8988T (cell line): ENCODE measurements at regions not wholly inside any gene's neighbourhood (a gene's known extent, or its start where the extent isn't known, plus 50 kb on each side); places are given as distances from the start of the nearest gene placed in this dataset.

ENCODE experiments used
- DNase-seq: peaks from one replicate; pipeline ENCODE4 v3.0.0; 2011

DNA sequence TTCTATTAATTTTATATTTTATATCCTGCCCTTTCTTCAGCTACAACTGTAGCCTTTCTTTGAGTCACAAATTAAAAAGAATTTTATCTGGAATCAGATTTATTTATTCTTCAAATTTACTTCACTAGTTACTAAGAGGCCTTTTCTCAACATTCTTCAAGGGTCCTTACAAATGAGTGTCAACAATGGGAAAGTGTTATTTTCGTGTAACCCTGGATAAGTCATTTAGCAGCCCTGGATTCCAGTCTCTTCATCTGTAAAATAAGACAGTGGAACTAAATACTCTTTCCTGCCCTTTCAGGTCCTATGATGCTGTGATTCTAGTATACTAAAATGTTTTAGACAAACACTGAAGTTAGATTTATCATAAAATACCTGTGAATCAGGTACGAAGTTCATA, 397.0 kb downstream of the KLF12 start:
- no peak for DNase-seq

DNA sequence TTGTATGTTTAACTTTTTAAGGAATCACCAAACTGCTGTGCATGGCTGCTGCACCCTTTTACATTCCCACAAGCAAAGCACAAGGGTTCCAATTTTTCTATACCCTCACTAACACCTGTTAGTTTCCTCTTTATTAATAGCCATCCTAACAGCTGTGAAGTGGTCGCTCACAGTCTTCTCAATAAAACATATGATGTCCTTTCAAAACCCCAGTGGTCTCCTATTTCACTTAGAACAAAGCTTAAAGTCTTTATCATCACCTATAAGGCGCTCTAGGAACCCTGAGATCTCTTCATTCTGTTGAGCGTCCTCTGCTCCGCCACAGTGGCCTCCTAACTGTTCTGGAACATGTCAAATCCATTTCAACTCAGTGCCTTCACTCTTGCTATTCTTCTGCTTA, 400.5 kb downstream of the KLF12 start:
- no peak for DNase-seq

DNA sequence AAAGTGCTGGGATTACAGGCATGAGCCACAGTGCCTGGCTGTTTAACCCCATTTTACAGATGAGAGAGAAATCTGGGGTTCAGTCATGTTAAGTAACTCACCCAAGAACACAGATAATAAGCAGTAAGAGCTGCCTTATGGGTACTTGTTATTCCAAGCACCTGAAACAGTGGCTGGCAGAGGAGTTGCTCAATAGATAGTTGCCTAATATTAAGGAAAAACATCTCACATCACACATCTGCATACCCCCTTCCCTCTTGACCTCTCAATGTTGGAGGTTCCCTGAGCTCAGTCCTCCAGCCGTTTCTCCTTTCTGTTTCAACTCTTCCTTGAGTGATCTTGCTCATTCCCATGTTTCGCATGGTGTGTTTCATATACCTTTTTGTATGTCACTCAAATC, 401.9 kb downstream of the KLF12 start:
- no peak for DNase-seq

- no peak for DNase-seq
Measured at GRCh38 chr13:73731564-73731963, 402.6 kb downstream of the KLF12 start.

- no peak for DNase-seq
Measured at GRCh38 chr13:73730014-73730413, 404.2 kb downstream of the KLF12 start.

- DNase-seq: no peak
Measured at GRCh38 chr13:73729046-73729445, 405.2 kb downstream of the KLF12 start.

GRCh38 chr13:73722120-73722519, 412.1 kb downstream of the KLF12 start:
- DNase-seq: no peak

GRCh38 chr13:73721571-73721970, 412.6 kb downstream of the KLF12 start:
- no peak for DNase-seq

- DNase-seq: no peak
Measured at GRCh38 chr13:73720216-73720840, 413.9 kb downstream of the KLF12 start.

DNA sequence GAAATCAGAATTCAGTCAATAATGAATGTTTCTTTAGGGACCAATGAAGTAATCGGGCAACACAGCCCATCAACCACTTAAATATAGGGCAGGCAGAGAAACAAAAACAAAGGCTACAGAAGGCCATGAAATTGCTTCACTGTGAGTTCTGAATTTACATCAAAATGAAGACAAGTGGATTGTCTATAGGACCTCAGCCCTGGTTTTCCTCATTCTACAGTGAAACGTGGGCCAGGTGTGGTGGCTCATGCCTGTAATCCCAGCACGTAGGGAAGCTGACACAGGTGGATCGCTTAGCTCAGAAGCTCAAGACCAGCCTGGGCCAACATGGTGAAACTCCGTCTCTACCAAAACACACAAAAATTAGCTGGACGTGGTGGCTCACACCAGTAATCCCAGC, 416.0 kb downstream of the KLF12 start:
- no peak for DNase-seq

DNA sequence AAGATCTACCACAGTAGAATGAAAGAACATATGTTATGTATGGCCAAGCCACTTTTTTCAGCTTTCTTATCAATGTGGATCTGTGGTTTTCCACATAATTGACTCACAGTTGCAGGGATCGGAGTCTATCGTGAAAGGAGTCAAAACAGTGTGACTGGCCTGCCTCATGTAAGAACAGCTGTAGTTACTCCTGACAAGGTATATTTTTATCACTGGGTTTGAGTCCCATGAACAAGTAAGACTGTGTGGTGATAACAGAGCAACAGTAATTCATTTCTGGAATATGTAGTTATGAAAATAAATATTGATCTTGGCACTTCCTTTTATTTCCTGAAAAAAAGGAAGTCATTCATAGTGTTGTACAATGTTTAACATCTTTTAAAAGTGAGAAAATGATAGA, 416.6 kb downstream of the KLF12 start:
- DNase-seq: no peak

GRCh38 chr13:73715911-73716510, 418.2 kb downstream of the KLF12 start:
- no peak for DNase-seq

- no peak for DNase-seq
Measured at GRCh38 chr13:73715114-73715910, 418.9 kb downstream of the KLF12 start.

DNA sequence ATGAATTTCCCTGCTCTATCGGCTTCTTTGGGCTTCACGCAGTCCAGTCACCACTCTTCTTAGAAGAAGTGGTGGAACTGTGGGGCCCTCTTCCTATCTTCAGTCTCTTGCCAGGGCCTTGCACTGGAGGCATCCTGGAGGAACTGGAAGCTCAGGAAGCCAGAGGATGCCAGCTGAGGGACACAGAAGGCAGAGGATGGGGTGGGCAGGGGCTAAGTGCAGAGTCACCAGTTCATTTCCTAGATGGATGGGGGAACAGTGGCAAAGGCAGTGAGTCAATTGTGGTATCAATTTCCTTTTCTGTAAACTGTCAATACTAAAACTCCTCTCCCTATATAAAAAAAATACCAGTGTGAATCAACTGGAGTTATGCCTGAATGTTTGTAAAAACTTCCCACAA, 419.7 kb downstream of the KLF12 start:
- no peak for DNase-seq

DNA sequence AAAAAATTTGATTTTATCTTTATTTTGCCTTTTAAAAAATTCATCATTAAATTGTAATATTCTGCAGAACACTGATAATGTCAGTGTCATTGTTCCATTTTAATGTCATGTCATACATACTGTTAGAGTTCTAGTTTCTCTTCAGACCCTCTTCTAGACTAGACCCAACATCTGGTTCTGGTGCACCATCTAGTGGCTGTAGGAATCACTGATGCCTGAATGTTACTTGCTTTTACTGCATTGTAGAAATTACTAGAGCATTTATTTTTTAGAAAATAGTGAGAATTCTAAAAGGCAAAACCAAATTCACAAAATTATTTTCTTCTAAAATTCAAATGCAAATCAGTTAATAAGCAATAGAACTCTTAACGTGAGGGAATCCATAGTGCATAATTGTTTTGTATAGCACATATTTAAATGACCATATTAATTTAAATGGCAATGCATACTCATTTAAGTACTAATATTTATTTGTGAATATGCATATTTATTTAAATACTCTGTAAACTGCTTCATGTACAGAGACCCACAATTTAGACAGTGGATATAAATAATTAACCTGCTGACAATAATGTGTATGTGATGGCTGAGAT, 425.7 kb downstream of the KLF12 start:
- DNase-seq: no peak

DNA sequence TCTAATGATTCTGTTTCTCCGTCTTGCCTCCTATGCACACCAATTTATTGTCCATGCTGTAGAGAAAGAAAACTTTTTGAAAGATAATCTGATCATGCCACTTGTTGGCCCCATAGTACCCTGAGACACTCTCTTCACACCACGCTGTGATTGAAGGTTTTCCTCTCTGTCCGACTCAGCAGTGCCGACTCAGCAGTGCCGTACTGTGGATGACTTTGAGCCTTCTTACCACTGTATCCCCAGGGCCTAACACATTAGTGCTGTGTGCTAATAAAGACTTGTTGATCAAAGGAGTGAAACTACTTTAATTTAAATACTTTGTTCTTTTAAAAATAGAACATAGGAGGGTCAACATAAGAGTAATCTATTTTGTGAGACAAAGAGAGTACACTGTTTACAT, 429.6 kb downstream of the KLF12 start:
- DNase-seq: no peak

DNA sequence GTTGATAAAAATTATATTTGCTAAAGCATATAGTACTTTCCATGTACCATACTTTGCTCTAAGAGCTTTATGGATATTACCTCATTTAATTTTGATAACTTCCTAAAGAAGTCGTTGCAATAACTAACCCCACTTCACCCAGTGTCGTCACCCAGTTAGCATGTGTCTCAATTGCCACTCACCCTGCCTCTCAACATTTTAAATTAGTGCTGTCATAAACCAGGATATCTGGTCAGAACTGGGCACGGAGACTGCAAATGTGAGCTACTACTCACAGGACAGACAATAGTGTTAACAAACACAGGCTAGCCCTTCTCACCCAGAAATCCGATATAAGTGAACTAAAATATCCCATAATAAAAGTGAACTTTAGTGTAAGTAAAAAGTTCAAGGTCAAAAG, 430.6 kb downstream of the KLF12 start:
- DNase-seq: no peak

DNA sequence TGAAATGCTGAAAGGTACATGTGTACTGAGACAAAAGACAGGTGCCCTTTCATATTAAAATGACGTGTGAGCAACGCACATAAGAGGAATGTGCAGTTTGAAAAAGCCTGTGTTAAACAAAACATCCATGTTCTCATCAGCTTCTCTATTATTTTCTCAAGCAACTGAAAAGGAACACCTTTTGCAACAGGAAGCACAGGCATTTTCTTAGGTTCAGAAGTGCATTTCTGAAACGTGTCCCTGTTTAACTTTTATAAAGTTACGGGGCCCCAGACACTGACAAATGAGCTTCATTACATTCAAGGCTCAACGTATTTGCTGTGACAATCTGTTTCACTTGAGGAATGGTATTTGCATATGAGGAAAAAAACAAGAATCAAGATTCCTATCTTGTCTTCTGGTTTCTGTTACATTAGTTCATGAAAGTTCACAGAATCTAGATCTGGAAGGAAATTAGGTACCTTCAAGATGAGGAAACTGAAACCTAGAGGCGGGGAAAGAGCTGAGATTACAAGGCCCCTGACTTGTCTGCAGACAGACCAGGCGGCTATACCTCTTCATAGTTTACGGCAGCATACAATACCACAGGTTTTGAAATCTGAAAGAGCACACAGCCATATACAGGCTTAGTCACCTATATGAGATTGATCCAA, 431.7 kb downstream of the KLF12 start:
- DNase-seq: no peak

- no peak for DNase-seq
Measured at GRCh38 chr13:73701160-73701559, 433.0 kb downstream of the KLF12 start.

- DNase-seq: no peak
Measured at GRCh38 chr13:73698859-73699258, 435.3 kb downstream of the KLF12 start.

GRCh38 chr13:73697166-73697565, 437.0 kb downstream of the KLF12 start:
- DNase-seq: no peak

GRCh38 chr13:73696713-73697112, 437.5 kb downstream of the KLF12 start:
- DNase-seq: no peak

GRCh38 chr13:73696271-73696670, 437.9 kb downstream of the KLF12 start:
- DNase-seq: no peak
